Activated naive CD4-positive, alpha-beta T cell treated with anti-CD3 and anti-CD28 coated beads, Interleukin-2, amount 50 U/mL, for 16 hours (primary cell): ENCODE measurements at regions not wholly inside any gene's neighbourhood (a gene's known extent, or its start where the extent isn't known, plus 50 kb on each side); places are given as distances from the start of the nearest gene placed in this dataset.
"Not testable (repeated sequence)": the region's sequence is repeated elsewhere in the genome, so short reads cannot be mapped to it uniquely, and the experiment has no call there.

Experiments
- DNase-seq: peaks from one replicate; pipeline ENCODE4 v3.0.0-alpha.2; 2020

GRCh38 chr21:36207577-36208320, 51.1 kb downstream of the DOP1B start:
- DNase-seq = no peak

DNA sequence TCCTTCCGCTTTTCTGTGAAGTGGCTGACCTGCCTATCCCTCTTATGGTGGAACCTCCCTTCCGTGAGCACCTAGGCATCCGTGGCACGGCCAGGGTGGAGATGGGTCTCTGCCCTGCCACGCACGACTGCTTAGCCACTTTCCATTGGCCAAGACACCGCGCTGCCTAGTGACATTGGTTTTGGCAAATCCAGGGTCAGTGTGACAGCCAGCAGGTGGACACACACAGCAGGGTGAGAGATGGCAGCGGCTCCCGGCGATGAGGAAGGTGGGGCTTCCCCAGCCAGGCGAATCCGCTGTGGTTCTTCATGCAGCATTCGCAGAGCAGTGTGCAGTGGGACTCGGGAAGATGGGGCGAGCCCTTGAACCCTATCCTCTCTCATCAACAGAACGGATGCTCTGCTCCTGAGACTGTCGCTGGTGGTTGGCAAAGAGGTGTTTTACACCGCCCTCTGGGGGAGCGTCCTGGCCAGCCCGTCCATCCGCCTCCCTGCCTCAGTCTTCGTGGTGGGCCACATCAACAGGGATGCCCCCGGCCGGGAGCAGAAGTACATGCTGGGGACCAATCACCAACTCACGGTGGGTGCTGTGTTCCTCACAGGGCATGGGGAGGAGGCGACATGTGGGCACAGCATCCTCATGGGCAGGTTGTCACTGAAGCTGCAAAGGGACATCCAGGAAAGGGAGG, 51.8 kb downstream of the DOP1B start:
- DNase-seq = no peak

DNA sequence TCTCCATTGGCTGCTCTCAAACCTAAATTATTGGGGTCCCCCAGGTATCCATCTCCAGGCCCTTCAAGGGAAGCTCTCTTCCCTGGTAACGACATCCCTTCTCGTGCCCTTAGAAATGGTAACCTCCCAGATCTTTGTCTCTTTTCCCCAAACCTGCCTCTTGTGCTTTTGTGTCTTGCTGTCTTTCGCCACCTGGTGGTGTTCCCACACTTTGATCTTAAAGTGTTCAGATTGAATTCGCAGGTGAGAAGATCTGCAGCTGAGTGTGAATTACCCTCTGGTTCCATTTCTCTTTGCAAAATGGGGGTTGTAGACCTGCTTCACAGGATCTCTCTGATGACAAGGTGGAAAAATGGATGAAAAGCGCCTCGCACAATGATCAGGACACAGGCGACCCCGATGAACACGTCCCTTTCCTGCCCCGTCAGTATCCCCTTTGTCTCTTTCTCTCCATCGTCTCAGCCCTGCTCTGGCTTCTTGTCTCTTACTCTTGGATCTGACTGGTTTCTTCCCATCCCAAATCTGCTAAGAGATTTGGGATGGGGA, 53.1 kb downstream of the DOP1B start:
- DNase-seq = peak; percentile 35

- no peak for DNase-seq
Measured at GRCh38 chr21:36210779-36211659, 54.4 kb downstream of the DOP1B start.

- DNase-seq = no peak
Measured at GRCh38 chr21:36211660-36212512, 55.3 kb downstream of the DOP1B start.

GRCh38 chr21:36212513-36212780, 55.8 kb downstream of the DOP1B start:
- no peak for DNase-seq

GRCh38 chr21:36214561-36214960, 57.9 kb downstream of the DOP1B start:
- no peak for DNase-seq

GRCh38 chr21:36217743-36218142, 61.1 kb downstream of the DOP1B start:
- DNase-seq = no peak

GRCh38 chr21:36218691-36219090, 62.1 kb downstream of the DOP1B start:
- no peak for DNase-seq

DNA sequence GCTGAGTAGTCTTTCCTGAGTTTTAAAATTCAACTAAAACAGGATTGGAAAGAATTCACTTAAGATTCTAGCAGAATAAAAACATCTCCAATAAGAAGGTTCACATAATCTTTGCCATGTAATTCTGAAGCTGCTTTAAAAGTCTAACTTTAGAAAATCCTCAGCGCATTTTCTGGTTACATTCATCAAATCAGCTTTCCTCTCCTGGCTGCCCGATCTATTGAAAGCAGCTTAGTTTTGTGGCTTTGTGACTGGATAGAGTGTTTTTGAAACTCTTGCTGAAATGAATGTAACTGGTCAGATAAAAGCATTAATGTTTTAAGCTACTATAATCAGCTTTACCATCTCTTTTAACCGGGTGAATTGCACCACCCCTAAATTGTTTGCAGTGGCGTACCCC, 66.8 kb downstream of the DOP1B start:
- DNase-seq = no peak

- no peak for DNase-seq
Measured at GRCh38 chr21:36229181-36229580, 72.6 kb downstream of the DOP1B start.

DNA sequence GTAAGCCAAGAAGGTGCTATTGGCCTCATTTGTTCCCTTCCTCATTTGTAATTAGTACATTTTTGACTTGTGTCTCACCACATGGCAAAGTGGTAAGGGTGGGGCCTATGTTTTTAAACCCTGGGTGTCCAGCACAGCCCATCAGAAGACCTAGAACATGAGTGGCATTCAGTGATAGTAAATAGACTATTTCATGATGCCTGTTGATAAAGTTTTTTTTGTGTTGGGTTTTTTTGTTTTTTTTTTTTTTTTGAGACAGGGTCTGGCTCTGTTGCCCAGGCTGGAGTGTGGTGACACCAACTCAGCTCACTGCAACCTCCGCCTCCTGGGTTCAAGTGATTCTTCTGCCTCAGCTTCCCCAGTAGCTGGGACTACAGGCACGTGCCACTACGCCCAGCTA, 74.8 kb downstream of the DOP1B start:
- not testable (repeated sequence) for DNase-seq

DNA sequence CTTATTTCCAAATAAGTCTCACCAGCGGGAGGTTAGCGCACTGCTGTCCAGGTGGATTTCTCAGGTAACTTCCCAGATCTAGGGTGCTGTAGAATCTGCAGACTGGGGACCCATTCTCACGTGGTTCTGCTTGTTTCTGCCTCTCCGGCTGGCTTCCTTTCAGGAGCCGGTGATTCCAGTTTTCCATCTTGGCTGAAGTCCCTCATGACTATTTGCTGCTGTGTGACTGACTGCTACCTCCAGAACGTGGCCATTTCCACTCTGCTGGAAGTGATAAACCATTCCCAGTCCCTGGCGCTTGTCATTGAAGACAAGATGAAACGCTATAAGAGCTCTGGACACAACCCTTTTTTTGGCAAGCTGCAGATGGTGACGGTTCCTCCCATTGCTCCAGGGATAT, 76.0 kb downstream of the DOP1B start:
- DNase-seq = no peak

- DNase-seq = no peak
Measured at GRCh38 chr21:36235058-36235582, 78.5 kb downstream of the DOP1B start.

- no peak for DNase-seq
Measured at GRCh38 chr21:36236052-36236730, 79.6 kb downstream of the DOP1B start.

DNA sequence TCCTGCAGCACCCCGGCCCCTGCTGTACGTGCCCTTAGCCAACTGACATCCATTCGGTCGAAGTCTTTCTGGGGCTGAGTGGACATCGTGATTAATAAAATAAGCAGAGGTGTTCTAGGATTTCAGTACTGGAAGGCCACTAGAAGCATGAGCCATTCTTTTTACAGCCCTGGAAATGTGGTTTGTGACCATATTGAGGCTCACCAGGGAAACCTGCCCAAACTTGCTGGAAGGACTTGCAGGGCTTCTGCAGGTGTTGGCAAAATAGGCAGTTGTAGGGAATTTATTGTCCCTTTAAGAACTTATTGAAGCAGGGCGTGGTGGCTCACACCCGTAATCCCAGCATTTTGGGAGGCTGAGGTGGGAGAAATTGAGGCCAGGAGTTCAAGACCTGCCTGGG, 80.8 kb downstream of the DOP1B start:
- DNase-seq = no peak

DNA sequence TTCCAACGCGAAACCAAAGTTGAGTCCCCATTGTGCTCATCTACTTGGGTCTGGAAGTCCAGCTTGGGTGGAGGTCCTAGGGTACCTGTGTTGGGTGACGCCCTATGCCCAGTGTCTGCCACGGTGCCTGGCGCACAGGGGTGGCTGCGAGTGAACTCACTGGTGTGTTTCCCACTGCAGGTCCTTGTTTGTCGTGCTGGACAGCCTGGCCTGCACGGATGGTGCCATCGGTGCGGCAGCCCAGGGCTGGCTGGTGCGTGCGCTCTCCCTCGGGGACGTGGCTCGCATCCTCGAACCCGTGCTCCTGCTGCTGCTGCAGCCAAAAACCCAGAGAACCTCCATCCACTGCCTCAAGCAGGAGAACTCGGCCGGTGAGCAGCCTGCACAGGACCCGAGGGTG, 80.4 kb upstream of the MORC3 start:
- no peak for DNase-seq

GRCh38 chr21:36241717-36242116, 78.3 kb upstream of the MORC3 start:
- no peak for DNase-seq

GRCh38 chr21:36245115-36245514, 74.9 kb upstream of the MORC3 start:
- DNase-seq = no peak

- no peak for DNase-seq
Measured at GRCh38 chr21:36245649-36246048, 74.3 kb upstream of the MORC3 start.

DNA sequence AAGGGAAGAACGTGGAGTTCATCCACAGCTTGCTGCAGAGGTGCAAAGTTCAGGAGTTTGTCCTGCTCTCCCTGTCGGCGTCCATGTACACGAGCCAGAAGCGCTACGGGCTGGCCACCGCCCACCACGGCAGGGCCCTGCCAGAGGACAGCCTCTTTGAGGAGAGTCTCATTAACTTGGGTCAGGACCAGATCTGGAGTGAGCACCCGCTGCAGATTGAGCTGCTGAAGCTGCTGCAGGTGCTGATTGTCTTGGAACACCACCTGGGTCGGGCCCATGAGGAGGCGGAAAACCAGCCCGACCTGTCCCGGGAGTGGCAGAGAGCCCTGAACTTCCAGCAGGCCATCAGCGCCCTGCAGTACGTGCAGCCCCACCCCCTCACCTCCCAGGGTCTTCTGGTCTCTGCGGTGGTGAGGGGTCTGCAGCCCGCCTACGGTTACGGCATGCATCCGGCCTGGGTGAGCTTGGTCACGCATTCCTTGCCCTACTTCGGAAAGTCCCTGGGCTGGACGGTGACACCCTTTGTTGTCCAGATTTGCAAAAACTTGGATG, 73.8 kb upstream of the MORC3 start:
- no peak for DNase-seq
